Fibroblast of skin of scalp (primary cell): ENCODE measurements at regions not wholly inside any gene's neighbourhood (a gene's known extent, or its start where the extent isn't known, plus 50 kb on each side); places are given as distances from the start of the nearest gene placed in this dataset.

Experiments
- DNase-seq: peaks from one replicate; pipeline ENCODE4 v3.0.0-alpha.2; 2013

DNA sequence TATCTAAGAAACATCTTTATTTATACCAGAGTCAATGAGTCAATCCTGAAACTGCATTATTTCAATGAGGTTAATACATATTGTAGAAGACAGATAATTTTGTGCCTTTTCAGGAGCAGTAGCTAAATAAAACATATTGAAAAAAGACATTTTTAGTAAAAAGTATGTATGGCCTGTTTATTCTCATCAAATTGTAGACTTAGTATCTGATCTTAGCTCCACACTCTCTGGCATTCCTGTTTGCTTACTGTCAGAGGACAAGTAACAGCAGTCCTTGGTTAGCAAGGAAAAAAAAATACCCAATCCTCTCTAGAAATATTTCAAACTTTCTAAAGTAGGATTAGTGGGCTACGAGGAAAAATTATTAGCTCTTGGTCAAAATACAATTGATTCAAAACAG lies 50.5 kb upstream of the GUCY1A1 start:
- DNase-seq, result no peak

DNA sequence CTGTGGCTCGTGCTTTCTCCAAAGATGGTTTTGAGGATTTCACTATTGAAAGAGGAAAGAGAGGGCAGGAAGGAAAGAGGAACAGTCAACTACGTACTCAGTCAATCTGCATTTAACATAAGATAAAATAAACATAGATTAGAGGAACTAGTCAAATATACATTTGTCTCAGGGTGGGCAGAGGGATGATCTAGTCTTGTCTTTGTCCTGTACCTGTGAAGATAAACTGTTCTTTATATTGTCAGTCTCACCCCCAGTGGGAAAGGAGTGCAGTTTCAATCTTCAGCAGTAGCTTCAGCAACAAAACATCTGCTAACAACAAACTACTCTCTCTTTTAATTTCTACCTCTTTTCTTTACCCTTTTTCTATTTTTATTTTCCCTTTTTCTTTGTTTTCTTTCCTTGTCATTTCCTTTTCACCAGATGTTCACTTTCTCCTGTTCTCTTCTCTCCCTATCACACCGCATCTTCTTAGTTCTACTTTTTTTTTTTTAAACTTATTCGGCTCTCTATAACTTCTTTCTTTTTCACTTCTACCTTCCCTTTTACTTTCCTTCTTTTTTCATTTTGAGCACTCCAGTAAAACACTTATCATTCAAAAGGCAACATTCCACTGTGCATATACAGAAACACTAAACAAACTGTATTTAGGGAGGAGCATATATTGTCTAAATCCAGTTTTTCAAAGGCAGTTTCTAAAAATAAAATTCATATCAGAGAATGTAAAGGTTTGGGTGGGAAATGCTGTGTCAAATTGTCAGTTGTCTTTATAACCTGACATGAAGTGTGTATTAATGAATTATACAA lies 51.4 kb upstream of the GUCY1A1 start:
- DNase-seq, result no peak

DNA sequence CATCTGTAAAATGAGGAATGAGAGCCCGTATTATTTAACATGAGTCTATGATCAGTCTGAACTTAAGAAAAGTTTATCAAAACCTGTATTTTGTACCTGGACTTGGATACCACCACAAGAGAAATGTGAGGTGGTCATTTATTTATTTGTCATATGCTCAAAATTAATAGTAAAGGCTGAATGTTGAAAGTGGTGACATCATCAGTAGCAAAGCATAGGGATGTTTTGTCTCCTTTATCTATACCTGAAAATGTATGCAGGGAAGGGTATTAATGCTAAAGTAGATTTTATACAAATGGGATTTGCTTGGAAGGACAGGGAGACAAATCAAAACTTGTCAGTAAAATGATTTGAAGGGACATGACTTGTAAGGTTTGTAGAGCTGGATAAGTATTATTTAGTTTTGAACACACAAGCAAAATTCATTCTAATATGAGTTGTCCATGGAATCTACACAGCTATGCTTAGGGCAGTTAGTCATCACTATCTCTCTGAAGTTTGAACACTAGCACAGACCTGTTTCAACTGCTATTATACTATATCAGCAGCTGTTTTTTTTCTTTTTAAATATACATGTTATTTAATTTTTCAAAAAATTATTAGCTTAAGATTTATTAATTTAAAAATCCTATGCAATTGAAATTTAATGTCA lies 52.4 kb upstream of the GUCY1A1 start:
- DNase-seq, result no peak

DNA sequence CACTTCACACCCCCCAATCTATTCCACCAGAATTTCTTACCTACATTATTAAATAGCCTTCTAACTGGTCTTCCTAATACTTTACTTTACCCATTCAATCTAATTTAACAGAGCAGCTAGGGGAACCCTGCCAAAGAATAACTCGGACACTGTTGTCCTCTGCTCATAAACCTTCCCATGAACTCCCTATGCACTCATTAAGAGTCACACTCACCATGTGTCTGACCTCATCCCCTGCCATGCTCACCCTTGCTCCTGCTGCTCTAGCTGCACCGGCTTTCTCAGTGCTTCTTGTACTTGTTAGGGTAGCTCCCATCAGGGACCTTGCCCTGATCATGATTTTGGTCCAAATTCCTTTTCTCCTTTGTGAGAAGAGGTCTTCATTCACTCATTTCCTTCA lies 54.6 kb upstream of the GUCY1A1 start:
- no peak for DNase-seq

DNA sequence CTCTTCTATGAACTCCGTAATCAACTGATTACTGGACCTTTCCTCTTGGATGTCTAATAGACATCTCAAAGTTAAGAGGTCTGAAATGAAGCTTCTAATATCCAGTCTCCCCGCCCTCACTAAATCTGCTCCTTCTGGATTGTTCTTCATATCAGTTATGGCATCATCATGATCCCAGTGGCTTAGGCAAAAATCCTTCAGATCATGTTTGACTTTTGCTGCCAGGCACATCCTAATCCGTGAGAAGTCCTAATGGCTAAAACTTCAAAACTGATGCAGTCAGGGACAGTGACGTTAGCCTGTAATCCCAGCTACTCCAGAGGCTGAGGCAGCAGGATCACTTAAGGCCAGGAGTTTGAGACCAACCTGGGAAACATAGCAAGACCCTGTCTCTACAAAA lies 55.1 kb upstream of the GUCY1A1 start:
- no peak for DNase-seq

DNA sequence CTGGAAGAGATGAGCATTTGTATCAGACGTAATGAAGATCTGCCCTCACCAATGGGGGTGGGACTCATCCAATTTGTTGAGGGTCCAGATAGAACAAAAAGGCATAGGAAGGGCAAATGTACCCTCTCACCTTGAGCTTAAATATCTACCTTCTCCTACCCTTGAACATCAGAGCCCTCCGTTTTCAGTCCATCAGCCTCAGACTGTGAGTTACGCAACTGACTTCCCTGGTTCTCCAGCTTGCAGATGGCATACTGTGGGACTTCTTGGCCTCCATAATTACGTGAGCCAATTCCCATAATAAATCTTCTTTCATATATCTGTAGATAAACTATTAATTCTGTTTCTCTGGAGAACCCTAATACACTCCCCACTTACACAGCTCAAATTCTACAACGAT lies 56.5 kb upstream of the GUCY1A1 start:
- DNase-seq, result no peak

DNA sequence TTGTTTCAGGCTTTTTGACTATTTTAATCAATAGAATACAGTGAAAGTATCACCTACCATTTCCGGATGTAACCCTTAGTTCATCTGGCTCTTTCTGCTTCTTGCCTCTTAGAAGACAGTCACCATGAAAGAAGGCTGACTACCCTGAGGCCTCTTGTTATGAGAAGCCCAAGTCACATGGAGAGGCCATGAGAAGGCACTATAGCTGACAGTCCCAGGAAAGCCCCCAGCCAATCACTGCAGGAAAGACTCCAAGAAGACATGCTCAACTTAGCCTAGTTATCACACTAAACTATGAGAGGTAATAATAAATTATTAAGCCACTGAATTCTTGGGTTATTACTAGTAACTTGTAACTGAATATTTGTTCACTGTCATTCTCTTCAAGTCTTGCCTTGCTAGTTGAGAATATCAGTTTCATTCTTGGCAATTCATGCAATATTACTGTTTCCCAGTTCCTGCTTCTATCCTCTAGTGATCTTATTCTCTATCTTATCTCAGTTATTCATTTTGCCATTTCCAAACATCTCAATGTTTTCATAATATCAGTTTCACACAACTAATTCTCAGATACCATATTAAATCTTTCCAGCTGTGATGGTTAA lies 57.1 kb upstream of the GUCY1A1 start:
- peak; percentile 37 for DNase-seq

DNA sequence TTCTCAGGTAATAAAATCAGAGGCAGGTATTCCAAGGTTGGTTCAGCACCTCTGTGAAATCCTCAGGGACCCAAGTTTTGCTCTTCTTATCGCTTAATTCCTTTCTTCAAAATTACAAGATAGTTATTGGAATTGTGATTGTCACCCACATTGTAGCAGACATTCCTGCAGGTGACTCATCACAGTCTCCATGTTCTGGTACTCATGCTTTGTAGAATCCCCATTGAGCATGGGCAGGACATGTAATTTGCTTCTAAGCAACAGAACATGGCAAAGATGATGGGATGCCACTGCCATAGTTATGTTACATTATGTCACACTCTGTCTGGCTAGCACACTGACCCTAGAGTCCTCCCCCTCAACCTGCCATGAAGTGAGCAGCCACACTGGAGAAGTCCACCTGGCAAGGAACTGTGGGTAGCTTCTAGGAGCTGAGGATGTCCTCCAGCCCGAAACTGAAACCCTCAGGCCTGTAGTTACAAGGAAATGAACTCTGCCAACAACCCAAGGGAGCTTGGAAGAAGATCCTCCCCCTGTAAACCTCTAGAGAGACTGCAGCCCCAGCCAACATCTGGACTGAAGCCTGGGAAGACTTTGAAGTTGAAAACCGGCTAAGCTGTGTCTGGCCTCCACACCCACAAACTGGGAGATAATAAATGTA lies 58.3 kb upstream of the GUCY1A1 start:
- DNase-seq, result peak; percentile 23

DNA sequence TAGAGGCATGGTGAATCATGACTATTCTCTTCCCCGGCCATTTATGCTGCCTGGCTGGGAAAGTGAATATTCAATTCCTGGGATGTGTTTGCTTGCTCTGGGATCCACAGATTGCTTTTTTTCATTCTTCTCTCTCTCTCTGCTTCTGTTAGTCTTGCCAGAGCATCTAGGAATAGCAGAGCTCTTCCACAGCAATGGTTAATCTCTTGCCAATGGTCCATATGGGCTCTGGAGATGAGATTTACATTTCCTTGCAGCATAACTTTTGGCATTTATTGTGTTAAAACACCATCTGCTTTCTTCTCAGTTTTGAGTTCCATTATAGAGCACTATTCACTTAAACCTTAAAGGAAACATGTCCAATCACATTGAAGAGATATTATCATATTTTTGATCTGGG lies 59.2 kb upstream of the GUCY1A1 start:
- DNase-seq, result no peak

DNA sequence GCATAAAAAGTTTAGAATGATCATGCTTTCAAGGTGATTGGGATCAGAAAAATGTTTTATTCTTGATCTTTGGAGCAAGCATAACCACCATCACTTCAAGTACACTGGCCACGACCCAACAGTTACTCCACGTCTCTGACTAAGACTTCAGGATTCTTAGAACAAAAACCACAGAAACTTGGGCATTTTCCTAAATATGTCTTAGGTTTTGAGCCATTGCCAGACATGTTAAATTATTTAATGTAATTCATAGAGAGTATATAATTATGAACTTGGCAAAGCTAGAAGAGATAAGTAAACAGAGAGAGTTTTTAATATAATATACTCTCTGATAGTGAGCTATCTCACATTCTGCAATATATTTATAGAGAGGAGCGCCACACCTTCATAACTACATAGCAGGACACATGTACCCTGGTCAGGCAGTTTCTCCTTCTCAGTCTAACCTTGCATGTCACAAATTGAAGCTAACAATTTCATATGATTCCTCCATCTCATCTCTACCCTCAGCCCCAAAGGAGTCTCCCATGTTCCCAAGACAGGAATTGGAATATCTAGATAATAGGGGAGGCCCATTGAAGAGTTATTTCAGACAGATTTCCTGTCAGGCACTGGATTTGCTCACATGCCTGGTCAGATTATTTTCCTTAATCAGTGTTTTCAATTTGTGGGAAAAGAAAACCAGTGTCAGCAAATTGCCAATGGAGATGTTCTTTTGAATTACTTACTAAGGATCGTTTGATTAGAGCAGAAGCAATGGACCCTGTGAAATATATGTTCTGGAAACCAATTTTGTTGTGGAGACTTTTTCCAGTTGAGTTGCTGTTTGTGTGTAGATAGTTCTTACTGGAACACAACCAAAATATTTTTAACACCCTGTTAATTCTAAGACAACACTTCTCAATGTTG lies 61.7 kb upstream of the GUCY1A1 start:
- peak; percentile 85 for DNase-seq

DNA sequence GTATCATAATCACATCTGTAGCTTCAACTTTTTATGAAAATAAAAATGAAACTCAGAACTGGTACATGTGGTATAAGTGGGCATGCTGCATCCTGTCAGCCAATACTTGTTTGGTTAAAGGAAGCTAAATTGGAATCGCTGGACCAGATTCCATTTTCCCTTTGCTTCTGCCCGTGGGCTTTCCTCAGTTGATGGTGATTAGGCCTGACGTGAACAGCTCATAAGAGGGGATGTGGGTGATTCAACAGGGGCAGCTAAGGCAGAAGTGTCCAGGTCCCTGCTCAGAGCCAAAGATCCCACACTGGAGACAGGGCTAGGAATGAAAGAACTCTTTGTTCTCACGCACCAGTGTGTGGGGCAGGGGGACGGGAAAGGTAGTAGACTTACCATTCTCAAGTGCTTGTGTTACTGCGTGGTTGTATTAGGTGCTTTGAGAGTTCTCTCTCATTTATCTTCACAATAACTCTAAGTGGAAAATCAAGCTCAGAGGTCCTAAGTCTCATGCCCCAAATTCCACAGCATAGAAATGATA lies 63.2 kb upstream of the GUCY1A1 start:
- no peak for DNase-seq

DNA sequence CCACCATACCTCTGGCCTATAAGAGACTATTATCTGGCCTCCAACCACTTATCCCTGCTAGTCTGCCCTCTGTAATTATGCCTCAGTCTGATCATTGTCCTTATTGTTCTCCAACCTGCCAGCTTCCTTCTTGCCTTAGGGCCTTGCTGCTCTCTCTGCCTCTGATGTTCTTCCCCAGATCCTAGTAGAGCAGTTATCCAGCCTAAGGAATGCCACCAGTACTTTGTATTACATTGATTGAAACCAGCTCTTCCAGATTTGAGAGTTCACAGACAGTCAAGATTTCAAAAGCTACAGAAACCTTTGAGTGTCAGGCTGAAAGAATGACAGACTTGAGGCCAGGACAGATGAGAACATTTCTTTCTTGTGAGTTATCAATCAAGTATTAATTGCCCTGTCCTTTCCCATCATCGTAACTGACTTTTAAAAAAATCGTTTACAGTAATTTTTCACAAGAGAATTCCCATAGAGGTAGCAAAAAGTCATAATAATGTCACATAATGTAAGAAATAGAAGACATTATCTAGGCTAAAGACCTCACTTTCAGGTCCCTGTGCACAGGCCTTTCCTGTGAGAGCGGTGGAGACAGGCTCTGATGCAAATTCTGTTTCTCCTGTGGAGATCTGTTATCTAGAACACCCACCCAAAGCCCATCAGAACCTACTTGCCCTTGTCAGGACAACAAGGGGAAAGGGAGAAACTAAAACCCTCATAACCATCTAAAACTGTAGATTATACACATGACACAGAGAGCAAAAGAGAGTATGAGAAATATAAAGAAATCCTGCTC lies 64.1 kb upstream of the GUCY1A1 start:
- peak; percentile 26 for DNase-seq

DNA sequence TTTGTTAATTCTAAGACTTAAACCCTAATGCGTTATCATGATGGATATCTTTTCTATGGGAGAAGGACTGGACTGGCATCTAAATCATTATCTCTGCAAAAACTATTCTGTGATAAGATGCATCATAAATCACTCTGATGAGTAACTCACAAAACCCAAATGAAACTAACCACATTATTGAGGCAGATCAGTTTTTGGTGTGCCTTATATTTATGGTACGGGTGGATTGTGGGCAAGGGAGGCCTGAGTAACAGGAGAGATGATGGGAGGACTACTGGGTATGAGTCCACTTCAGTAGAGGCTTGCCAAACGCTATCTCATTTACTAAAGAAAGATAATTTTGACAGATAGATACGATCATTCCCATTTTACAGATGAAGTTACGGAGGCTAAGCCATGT lies 66.4 kb upstream of the GUCY1A1 start:
- DNase-seq, result no peak

DNA sequence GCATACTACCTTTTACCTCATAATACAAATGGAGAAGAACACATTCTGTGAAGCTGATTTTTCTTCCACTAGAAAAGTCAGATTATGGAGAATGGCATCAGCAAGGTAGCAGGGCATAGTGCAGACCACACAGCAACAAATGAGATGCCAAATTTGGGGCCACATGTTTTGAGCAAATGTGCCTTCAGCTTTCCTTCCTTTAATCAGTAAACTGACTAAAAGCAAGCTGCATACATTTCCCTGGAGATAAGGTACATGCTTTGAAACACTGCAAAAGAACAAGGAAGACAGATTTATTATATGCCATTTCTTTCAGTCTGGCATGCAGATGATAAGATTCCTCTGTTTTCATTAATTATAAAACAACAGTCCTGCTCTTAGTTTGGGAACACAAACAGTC lies 67.1 kb upstream of the GUCY1A1 start:
- no peak for DNase-seq

DNA sequence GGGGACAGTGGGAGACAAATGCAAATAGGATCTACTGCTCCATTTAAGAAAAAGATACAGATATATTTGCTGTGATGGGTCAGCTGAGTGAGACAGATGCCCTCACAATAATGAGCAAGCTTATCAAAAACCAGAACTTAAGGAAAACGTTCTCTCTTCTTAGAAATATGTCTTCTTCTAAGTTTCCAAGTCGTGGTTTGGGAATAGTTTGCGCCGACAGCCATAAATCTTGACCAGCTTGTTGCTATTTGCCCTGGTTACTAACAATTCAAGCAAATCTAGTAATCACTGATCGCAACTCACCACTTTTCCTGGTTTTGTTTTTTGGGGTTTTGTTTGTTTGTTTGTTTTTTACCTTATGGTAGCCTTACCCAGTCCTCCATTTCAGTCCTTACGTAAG lies 67.6 kb upstream of the GUCY1A1 start:
- no peak for DNase-seq

DNA sequence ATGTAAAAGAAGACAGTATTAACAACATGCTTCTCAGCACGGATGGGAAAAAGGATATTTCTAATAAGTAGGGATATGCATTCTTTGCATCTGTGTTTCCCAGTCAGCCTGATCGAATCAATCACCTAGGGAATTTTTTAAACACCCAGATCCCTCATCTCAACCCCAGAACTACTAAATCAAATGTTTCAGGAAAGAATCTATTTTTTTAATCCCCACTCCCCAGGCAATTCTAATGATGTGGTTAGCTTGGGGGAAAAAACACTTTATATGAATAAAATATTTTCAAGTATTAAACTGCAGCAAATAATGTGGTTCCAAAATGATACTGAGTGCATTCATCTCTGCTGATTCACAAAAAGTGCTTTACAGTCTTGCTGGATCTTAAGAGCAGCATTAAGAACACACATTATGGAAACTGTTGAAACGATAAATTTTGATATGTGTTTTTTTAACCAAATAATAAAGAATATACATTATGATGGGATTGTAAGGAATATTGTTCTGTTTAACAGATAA lies 68.7 kb upstream of the GUCY1A1 start:
- DNase-seq, result peak; percentile 35

DNA sequence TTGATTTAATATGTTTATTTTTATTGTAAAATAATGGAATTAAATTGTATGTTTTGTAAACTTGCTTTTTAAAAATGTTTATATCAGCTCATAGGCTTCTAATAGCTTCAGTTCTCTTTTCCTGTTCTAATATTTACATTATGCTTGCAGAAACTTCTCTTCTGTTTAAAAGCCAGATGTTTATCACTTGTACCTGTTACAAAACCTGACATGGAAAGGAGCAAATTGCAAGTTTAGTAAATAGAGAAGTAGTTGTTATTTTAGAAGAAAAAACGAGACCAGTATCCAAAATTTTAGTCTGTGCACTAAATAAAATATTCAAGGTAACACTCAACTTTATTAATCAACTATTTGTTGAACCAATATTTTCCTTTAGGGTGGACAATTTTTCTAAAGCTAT lies 69.4 kb upstream of the GUCY1A1 start:
- DNase-seq, result no peak

DNA sequence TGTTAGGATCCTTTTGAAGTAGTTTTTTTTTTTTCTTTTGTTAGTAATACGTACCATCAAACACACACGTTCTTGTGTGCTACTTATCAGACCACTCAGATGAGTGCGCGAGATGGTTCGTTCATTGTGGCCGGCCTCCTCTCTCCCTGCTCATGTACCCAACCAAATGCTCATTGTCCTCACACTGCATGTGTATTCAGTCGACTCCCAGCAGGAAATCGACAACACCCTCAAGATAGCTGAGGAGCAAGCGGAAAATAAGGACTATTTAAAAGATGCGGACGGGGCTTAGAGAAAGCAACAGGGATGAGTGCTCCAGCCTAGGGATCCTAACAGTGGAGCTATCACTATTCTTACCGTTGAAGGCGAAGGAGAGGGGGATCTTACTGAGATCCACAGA lies 72.9 kb upstream of the GUCY1A1 start:
- DNase-seq, result no peak

DNA sequence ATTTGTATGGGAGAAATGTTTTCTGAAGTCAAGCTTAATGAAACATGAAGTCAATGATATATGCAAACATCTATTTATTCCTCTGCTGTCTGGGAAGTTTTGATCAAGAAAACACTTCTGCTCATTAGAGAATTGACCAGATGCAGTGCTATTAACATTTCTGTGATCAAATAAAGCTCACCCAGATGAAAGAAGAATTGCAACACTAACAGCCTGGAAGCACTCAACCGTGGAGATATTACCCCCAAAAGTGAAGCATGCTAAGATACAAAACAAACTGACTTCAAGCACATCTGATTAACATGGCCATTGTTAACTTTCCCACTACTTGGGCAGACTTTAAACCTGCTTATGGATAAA lies 73.7 kb upstream of the GUCY1A1 start:
- no peak for DNase-seq

DNA sequence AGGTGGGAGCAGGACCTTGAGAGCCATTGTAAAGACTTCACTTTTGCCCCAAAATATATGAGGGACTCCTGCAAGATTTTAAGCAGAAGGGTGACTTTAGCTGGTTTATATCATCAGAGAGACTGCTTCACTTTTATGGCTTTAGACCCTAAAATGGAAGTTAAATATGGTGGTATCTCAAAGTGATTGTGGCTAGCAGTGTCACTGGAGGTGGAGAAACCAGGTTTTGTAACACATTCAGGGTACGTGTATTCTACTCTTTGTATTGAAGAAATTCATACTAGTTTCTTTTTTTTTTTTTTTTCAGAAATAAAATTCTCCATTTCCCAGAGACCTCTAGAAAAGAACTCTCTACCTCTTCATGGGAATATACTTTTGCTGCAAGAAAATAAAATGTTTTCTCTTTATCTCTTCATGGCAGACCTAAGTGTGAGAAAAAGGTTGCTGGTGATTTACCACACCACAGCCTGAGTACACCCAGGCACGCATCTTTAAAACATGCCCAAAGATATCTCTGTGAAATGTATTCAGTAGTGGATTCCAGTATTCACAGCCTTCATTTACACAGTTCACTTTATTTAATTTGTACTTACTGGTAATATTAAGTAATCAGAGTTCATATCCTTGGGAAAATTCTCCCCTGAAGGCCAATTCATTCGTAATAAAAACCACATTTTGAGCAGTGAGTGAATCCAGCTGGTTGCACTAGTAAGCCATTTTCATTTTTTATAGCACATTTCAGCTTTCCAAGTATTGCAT lies 74.3 kb upstream of the GUCY1A1 start:
- DNase-seq, result peak; percentile 47
